WI38 (cell line): ENCODE measurements at regions not wholly inside any gene's neighbourhood (a gene's known extent, or its start where the extent isn't known, plus 50 kb on each side); places are given as distances from the start of the nearest gene placed in this dataset.

Source experiments
- H3K4me3 ChIP-seq: 2 replicates; pipeline ENCODE4 v1.5.1; 2011; ENCODE audit warnings: low read depth, mild to moderate bottlenecking, control low read depth, low read length
- TF ChIP-seq, protein P1 (sequence below): IDR thresholded peaks from 2 replicates; pipeline ENCODE4 v1.5.1; 2012; ENCODE audit warnings: low read depth, mild to moderate bottlenecking, control low read depth, low read length

DNA sequence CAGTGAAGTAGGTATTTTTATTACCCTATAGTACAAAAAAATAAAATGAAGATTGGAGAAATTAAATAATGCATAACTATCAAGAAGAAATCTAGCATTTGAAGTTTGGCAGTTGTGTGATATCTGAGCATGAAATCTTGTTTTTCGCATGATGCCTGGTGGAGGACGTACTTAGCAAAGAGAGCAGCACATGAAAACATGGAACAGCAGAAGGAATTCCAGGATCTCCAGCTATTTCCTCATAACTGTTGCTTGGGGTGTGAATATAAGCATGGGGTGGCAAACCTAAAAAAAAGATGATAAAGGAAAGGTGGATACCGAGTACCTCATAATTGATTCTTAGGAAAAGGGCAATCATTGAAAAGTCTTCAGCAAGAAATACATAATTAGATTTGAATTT is 174.3 kb upstream of the FAM3C start:
- TF ChIP-seq, protein P1, sequence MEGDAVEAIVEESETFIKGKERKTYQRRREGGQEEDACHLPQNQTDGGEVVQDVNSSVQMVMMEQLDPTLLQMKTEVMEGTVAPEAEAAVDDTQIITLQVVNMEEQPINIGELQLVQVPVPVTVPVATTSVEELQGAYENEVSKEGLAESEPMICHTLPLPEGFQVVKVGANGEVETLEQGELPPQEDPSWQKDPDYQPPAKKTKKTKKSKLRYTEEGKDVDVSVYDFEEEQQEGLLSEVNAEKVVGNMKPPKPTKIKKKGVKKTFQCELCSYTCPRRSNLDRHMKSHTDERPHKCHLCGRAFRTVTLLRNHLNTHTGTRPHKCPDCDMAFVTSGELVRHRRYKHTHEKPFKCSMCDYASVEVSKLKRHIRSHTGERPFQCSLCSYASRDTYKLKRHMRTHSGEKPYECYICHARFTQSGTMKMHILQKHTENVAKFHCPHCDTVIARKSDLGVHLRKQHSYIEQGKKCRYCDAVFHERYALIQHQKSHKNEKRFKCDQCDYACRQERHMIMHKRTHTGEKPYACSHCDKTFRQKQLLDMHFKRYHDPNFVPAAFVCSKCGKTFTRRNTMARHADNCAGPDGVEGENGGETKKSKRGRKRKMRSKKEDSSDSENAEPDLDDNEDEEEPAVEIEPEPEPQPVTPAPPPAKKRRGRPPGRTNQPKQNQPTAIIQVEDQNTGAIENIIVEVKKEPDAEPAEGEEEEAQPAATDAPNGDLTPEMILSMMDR: no peak
- H3K4me3 ChIP-seq: no peak overlapping the region

DNA sequence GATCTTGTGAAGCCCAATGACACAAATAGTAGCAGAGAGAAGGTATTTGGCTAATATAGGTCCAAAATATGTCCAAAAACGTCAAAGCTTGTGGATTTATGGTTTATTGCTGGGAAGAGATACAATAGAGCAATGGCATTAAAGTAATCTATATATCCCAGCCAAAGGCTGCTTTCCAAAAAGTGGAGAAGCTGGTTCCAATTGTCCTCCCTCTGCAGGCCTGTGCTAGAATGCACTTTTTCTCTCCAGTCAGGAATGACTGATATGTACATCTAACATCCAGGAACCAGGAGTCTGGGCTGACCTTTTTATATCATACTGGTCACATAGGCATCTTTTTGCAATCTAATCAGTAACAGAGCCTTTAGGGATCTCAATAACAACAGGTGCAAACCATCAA is 167.1 kb upstream of the FAM3C start:
- no peak overlapping the region for H3K4me3 ChIP-seq
- TF ChIP-seq, protein P1: peak; percentile 22; the same call in 1 of the 2 replicates

DNA sequence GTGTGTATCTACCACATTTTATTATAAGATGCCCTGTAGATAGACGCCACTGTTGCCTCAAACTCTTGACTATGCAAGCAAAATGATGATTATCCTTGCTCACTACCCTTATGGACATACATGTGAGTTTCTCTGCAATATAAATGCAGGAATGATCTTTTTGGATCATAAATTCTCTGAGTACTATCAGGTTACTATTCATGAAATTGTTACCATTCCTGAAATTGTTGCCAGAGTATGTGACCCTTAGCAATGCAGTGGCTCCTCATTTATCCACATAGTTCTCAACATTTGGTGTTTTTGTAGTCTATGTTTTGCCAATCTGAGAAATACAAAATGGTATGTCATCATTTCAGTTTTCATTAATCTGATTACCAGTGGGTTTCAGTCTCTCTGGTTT is 166.2 kb upstream of the FAM3C start:
- no peak overlapping the region for H3K4me3 ChIP-seq
- TF ChIP-seq, protein P1: no peak

DNA sequence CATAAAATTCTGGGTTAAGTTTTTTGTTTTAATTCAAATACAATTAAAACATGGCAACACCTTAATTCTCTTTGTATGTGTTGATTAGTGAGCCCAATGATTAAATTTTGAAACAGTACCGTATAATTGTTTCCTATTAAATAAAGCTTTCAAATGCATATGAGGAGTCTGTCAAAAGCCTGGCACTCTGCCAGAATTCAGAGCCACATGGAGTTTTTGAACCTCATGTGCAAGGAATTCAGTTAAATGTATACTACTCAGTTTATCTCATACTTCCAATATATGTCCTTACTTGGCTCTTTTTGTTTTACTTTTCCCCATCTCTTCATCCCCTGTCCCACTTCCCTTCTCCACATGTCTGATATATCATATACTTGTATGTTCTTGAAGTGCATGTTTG is 165.6 kb upstream of the FAM3C start:
- TF ChIP-seq, protein P1: no peak
- H3K4me3 ChIP-seq: no peak overlapping the region

DNA sequence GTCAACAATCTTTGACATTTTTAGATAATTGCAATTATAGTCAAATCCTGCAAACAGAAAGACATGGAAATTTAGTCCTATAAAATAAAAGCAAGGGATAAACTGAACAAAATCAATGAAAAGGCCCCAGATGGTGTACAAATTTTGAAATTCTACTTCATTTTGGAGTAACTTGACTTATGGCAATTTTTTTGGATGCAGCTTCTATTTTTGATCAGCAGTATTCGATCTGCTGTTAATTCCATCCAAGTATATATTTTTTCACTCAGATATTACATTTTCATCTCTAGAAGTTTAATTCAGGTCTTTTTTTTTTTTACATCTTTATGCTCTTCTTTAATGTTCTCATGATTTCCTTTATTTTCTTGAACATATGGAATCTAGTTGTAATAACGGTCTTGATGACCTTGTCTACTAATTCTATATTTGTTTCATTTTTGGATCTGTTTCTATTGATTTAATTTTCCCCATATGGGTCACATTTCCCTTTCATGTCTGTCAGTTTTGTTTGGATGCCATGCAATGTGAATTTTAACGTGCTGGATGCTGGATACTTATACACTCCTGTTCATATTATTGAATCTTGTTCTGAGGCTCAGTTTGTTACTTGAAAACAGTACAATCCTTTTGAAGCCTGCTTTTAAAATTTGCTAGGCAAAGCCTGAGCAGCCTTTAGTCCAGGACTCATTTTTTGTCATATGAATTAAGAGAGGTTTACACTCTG is 164.3 kb upstream of the FAM3C start:
- no peak overlapping the region for H3K4me3 ChIP-seq
- TF ChIP-seq, protein P1: no peak

DNA sequence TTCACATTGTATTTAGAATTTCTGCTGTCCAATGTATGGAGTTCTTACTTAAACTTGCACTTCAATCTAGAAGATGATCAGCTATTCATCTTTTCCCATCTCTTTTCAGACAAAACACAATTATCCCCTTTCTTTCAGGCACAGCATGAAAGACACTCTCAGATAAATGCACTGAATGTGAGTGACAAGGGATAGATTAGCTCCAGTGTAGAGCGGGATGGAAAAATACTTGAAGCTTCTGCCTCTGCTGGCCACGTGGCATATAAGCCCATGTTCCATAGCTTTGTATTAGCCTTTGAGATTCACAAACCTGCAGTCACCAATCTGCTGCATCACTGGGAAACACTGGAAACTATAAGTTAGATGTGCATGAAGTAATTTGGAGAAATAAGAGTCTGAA is 162.2 kb upstream of the FAM3C start:
- TF ChIP-seq, protein P1: no peak

DNA sequence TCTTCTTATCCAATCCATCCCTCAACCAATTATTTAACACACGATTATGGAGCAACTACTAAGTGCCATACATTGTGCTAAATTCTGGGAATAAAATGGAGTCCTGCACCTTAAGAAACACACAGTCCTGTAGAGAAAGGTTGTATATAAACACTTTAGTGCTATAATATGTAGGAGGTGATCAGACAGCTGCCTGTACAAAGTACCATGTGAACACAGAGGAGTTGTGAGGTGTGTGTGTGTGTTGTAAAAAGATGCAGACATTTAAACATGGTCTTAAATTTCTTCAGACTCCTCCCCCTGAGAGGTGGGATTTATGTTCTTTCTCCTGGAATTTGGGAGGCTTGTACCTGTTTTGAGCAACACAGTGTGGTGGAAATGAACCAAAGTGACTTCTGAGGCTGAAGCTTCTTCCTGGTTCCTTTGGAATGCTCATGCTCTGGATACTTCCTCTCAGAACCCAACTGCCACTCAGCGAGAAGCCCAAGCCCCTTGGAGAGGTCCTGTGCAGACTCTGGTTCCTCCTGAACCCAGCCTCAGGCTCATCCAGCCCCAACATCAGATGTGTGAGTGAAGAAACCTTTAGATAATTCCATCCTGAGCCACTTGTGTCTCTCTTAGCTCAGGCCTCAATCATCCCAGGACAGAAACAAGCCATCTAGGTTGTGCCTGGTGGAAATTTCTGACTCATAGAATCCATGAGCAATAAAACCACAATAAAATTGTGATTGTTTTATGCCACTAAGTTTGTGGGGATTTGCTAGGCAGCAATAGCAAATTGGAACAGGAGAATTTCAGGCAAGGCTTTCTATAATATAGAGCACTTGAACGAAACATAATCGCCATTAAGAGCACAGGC is 161.2 kb upstream of the FAM3C start:
- TF ChIP-seq, protein P1: no peak
- H3K4me3 ChIP-seq: no peak overlapping the region

More for the DNA sequence above, 162.2 kb upstream of the FAM3C start:
- H3K4me3 ChIP-seq: no peak overlapping the region
